Ishikawa (cell line): ENCODE measurements at regions not wholly inside any gene's neighbourhood (a gene's known extent, or its start where the extent isn't known, plus 50 kb on each side); places are given as distances from the start of the nearest gene placed in this dataset.

ENCODE experiments used
- CEBPB ChIP-seq: IDR thresholded peaks from 2 replicates; pipeline ENCODE4 v1.6.1; 2012
- CREB1 ChIP-seq: IDR thresholded peaks from 2 replicates; pipeline ENCODE4 v1.6.1; 2012; ENCODE audit warnings: low read depth
- EGR1 ChIP-seq: IDR thresholded peaks from 2 replicates; pipeline ENCODE4 v1.6.1; 2012
- EP300 ChIP-seq: IDR thresholded peaks from 2 replicates; pipeline ENCODE4 v1.6.1; 2012; ENCODE audit warnings: borderline replicate concordance
- FOXM1 ChIP-seq: IDR thresholded peaks from 2 replicates; pipeline ENCODE4 v1.6.1; 2012; ENCODE audit warnings: low read depth, borderline replicate concordance
- MAX ChIP-seq: IDR thresholded peaks from 2 replicates; pipeline ENCODE4 v1.6.1; 2012
- NFIC ChIP-seq: IDR thresholded peaks from 2 replicates; pipeline ENCODE4 v1.6.1; 2012
- RAD21 ChIP-seq: IDR thresholded peaks from 2 replicates; pipeline ENCODE4 v1.6.1; 2012; ENCODE audit warnings: low read depth
- TAF1 ChIP-seq: IDR thresholded peaks from 2 replicates; pipeline ENCODE4 v1.6.1; 2012; ENCODE audit warnings: low read depth, mild to moderate bottlenecking
- TCF12 ChIP-seq: IDR thresholded peaks from 2 replicates; pipeline ENCODE4 v1.6.1; 2012; ENCODE audit warnings: low read depth
- TEAD4 ChIP-seq: IDR thresholded peaks from 2 replicates; pipeline ENCODE4 v1.6.1; 2012
- YY1 ChIP-seq: IDR thresholded peaks from 2 replicates; pipeline ENCODE4 v1.6.1; 2012; ENCODE audit warnings: low read depth
- ZBTB7A ChIP-seq: IDR thresholded peaks from 2 replicates; pipeline ENCODE4 v1.6.1; 2012; ENCODE audit warnings: low read depth
- TF ChIP-seq, protein P1 (sequence below): IDR thresholded peaks from 2 replicates; pipeline ENCODE4 v1.6.1; 2012
- TF ChIP-seq, protein P2 (sequence below): IDR thresholded peaks from 2 replicates; pipeline ENCODE4 v1.6.1; 2012; ENCODE audit warnings: low read depth, mild to moderate bottlenecking

GRCh38 chr9:105076729-105077128 lies 148.8 kb upstream of the ABCA1 start:
- TF ChIP-seq TCF12 = no peak
- TF ChIP-seq EP300 = no peak
- no peak for TF ChIP-seq MAX
- TF ChIP-seq YY1 = no peak
- no peak for TF ChIP-seq TEAD4
- TF ChIP-seq, protein P1, sequence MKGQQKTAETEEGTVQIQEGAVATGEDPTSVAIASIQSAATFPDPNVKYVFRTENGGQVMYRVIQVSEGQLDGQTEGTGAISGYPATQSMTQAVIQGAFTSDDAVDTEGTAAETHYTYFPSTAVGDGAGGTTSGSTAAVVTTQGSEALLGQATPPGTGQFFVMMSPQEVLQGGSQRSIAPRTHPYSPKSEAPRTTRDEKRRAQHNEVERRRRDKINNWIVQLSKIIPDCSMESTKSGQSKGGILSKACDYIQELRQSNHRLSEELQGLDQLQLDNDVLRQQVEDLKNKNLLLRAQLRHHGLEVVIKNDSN = no peak
- no peak for TF ChIP-seq FOXM1
- TF ChIP-seq RAD21 = no peak
- TF ChIP-seq NFIC = no peak
- no peak for TF ChIP-seq CREB1
- TF ChIP-seq TAF1 = no peak
- no peak for TF ChIP-seq EGR1
- no peak for TF ChIP-seq CEBPB
- TF ChIP-seq, protein P2, sequence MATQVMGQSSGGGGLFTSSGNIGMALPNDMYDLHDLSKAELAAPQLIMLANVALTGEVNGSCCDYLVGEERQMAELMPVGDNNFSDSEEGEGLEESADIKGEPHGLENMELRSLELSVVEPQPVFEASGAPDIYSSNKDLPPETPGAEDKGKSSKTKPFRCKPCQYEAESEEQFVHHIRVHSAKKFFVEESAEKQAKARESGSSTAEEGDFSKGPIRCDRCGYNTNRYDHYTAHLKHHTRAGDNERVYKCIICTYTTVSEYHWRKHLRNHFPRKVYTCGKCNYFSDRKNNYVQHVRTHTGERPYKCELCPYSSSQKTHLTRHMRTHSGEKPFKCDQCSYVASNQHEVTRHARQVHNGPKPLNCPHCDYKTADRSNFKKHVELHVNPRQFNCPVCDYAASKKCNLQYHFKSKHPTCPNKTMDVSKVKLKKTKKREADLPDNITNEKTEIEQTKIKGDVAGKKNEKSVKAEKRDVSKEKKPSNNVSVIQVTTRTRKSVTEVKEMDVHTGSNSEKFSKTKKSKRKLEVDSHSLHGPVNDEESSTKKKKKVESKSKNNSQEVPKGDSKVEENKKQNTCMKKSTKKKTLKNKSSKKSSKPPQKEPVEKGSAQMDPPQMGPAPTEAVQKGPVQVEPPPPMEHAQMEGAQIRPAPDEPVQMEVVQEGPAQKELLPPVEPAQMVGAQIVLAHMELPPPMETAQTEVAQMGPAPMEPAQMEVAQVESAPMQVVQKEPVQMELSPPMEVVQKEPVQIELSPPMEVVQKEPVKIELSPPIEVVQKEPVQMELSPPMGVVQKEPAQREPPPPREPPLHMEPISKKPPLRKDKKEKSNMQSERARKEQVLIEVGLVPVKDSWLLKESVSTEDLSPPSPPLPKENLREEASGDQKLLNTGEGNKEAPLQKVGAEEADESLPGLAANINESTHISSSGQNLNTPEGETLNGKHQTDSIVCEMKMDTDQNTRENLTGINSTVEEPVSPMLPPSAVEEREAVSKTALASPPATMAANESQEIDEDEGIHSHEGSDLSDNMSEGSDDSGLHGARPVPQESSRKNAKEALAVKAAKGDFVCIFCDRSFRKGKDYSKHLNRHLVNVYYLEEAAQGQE = no peak

GRCh38 chr9:105079457-105079856 lies 151.5 kb upstream of the ABCA1 start:
- TF ChIP-seq, protein P1 = no peak
- TF ChIP-seq EP300 = no peak
- no peak for TF ChIP-seq TAF1
- no peak for TF ChIP-seq MAX
- no peak for TF ChIP-seq RAD21
- no peak for TF ChIP-seq EGR1
- no peak for TF ChIP-seq ZBTB7A
- no peak for TF ChIP-seq YY1
- TF ChIP-seq TEAD4 = no peak
- TF ChIP-seq, protein P2 = no peak
- TF ChIP-seq CREB1 = no peak
- no peak for TF ChIP-seq NFIC
- no peak for TF ChIP-seq TCF12

- TF ChIP-seq TCF12 (no peak), NFIC (no peak), MAX (no peak), YY1 (no peak), TEAD4 (no peak), FOXM1 (no peak), ZBTB7A (no peak), EGR1 (no peak), EP300 (no peak), TAF1 (no peak), RAD21 (no peak), CEBPB (no peak), CREB1 (no peak)
- TF ChIP-seq, protein P1 = no peak
- TF ChIP-seq, protein P2 = no peak
These were observed 154.9 kb upstream of the ABCA1 start for GRCh38 chr9:105082843-105083242.

- no peak for TF ChIP-seq RAD21
- TF ChIP-seq CREB1 = no peak
- no peak for TF ChIP-seq TCF12
- TF ChIP-seq TEAD4 = no peak
- no peak for TF ChIP-seq YY1
- TF ChIP-seq EP300 = no peak
- TF ChIP-seq, protein P1 = no peak
- no peak for TF ChIP-seq ZBTB7A
- no peak for TF ChIP-seq CEBPB
- TF ChIP-seq TAF1 = no peak
- TF ChIP-seq EGR1 = no peak
- no peak for TF ChIP-seq NFIC
These were observed 155.3 kb upstream of the ABCA1 start for GRCh38 chr9:105083256-105083655.
